Neural cell (in vitro differentiated cells): ENCODE measurements at regions not wholly inside any gene's neighbourhood (a gene's known extent, or its start where the extent isn't known, plus 50 kb on each side); places are given as distances from the start of the nearest gene placed in this dataset.
"Not testable (repeated sequence)": the region's sequence is repeated elsewhere in the genome, so short reads cannot be mapped to it uniquely, and the experiment has no call there.

ENCODE experiments used
- H2AFZ ChIP-seq: fragments of 200-600, 300-800 bp; sonication (generic), shearing (Covaris generic); 2 replicates; pipeline ENCODE4 v1.6.0; 2014; ENCODE audit warnings: low read depth, mild to moderate bottlenecking, antibody characterized with exemption, low read length, moderate library complexity
- H3F3A ChIP-seq: fragments of 200-600 bp; shearing (Covaris generic); 2 replicates; pipeline ENCODE4 v1.6.1; 2016; ENCODE audit warnings: mild to moderate bottlenecking, moderate library complexity, mixed read lengths, antibody characterized with exemption, low read length; ENCODE audit not compliant: insufficient read depth, poor library complexity, severe bottlenecking
- H3K27ac ChIP-seq: fragments of 200-600, 300-800 bp; sonication (generic), shearing (Covaris generic); 2 replicates; pipeline ENCODE4 v1.5.1; 2014; ENCODE audit warnings: mild to moderate bottlenecking, low read length, moderate library complexity
- H3K27me3 ChIP-seq: fragments of 300-800, 200-600 bp; sonication (generic), shearing (Covaris generic); 2 replicates; pipeline ENCODE4 v1.6.0; 2014; ENCODE audit warnings: mild to moderate bottlenecking, low read depth, low read length, moderate library complexity; ENCODE audit not compliant: insufficient read depth
- H3K36me3 ChIP-seq: fragments of 300-800, 200-600 bp; sonication (generic), shearing (Covaris generic); 2 replicates; pipeline ENCODE4 v1.5.1; 2014; ENCODE audit warnings: mild to moderate bottlenecking, antibody characterized with exemption, low read length, moderate library complexity; ENCODE audit not compliant: insufficient read depth
- H3K4me2 ChIP-seq: fragments of 300-800, 200-600 bp; sonication (generic), shearing (Covaris generic); 2 replicates; pipeline ENCODE4 v1.6.0; 2014; ENCODE audit warnings: mild to moderate bottlenecking, low read length
- H3K4me3 ChIP-seq: fragments of 300-800, 200-600 bp; sonication (generic), shearing (Covaris generic); 2 replicates; pipeline ENCODE4 v1.5.1; 2014; ENCODE audit warnings: mild to moderate bottlenecking, low read length, moderate library complexity
- H3K79me2 ChIP-seq: fragments of 200-600 bp; shearing (Covaris generic); replicated peaks from 2 replicates; pipeline ENCODE4 v1.6.0; 2014; ENCODE audit warnings: mild to moderate bottlenecking, low read length, moderate library complexity; ENCODE audit not compliant: insufficient read depth
- H3K9ac ChIP-seq: fragments of 300-800, 200-600 bp; sonication (generic), shearing (Covaris generic); 2 replicates; pipeline ENCODE4 v1.6.1; 2016; ENCODE audit warnings: mild to moderate bottlenecking, low read length, mixed read lengths
- H3K9me2 ChIP-seq: fragments of 200-600 bp; shearing (Covaris generic); 2 replicates; pipeline ENCODE4 v1.6.1; 2016; ENCODE audit warnings: mild to moderate bottlenecking, low read length, mixed read lengths; ENCODE audit not compliant: insufficient read depth
- H3K9me3 ChIP-seq: fragments of 200-600, 300-800 bp; sonication (generic), shearing (Covaris generic); 2 replicates; pipeline ENCODE4 v1.6.1; 2016; ENCODE audit warnings: mild to moderate bottlenecking, mixed run types, low read length, moderate library complexity, mixed read lengths
- H4K20me1 ChIP-seq: fragments of 200-600 bp; shearing (Covaris generic); 2 replicates; pipeline ENCODE4 v1.6.1; 2016; ENCODE audit warnings: mild to moderate bottlenecking, mixed run types; ENCODE audit not compliant: insufficient read depth
- EP300 ChIP-seq: fragments of 450-650 bp; conservative IDR thresholded peaks from 2 replicates; pipeline ENCODE4 v1.6.1; 2014; ENCODE audit warnings: antibody characterized with exemption, mild to moderate bottlenecking, moderate library complexity; ENCODE audit not compliant: poor library complexity, severe bottlenecking
- EZH2 ChIP-seq: fragments of 200-600, 300-800 bp; shearing (Covaris generic), sonication (generic); IDR thresholded peaks from 2 replicates; pipeline ENCODE4 v1.6.1; 2014; ENCODE audit warnings: antibody characterized with exemption, low read length, borderline replicate concordance, mild to moderate bottlenecking; ENCODE audit not compliant: insufficient read depth, poor library complexity, severe bottlenecking
- MXI1 ChIP-seq: fragments of 450-650 bp; conservative IDR thresholded peaks from 2 replicates; pipeline ENCODE4 v1.6.1; 2014; ENCODE audit warnings: antibody characterized with exemption, mild to moderate bottlenecking; ENCODE audit not compliant: poor library complexity, severe bottlenecking
- POLR2AphosphoS5 ChIP-seq: IDR thresholded peaks from 2 replicates; pipeline ENCODE4 v1.6.1; 2012
- RAD21 ChIP-seq: fragments of 450-650 bp; conservative IDR thresholded peaks from 2 replicates; pipeline ENCODE4 v1.6.1; 2014; ENCODE audit warnings: antibody characterized with exemption, mild to moderate bottlenecking, moderate library complexity
- SMC3 ChIP-seq: fragments of 450-650 bp; conservative IDR thresholded peaks from 2 replicates; pipeline ENCODE4 v1.6.1; 2014; ENCODE audit warnings: antibody characterized with exemption, mild to moderate bottlenecking, moderate library complexity; ENCODE audit not compliant: poor library complexity
- TAF1 ChIP-seq: IDR thresholded peaks from 2 replicates; pipeline ENCODE4 v1.6.1; 2012; ENCODE audit warnings: low read depth
- TF ChIP-seq, protein P1 (sequence below): IDR thresholded peaks from 2 replicates; pipeline ENCODE4 v1.6.1; 2012; ENCODE audit warnings: borderline replicate concordance
- TF ChIP-seq, protein P2 (sequence below): fragments of 450-650 bp; IDR thresholded peaks from 2 replicates; pipeline ENCODE4 v1.5.1; 2014; ENCODE audit warnings: antibody characterized with exemption, mild to moderate bottlenecking, moderate library complexity; ENCODE audit not compliant: poor library complexity, severe bottlenecking

DNA sequence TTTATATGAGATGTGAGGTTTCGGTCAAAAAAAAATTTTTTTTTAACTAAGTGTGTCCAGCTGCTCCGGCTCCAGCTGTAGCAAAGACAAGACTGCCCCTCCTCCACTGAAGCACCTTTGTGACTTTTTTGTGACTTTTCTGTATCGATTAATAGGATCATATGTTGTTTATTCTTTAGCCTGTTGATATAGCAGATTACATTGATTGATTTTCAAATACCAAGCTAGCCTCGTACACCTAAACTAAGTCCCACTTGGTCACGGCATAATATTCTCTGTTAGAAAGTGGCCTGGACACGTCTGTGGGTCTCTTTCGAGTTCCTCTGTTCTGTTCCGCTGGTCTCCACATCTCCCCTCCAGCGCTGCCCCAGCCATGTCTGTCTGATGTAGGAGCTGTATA is 126.8 kb downstream of the IGLL1 start:
- Histone ChIP-seq H4K20me1 (no peaks in the 10 kb centered on the region), H3K9me2 (no peaks in the 10 kb centered on the region), H3K4me3 (no peak overlapping the region), H3F3A (no peaks in the 10 kb centered on the region), H3K9me3 (no peaks in the 10 kb centered on the region), H2AFZ (no peak overlapping the region), H3K27ac (no peak overlapping the region), H3K79me2 (no peaks in the 10 kb centered on the region), H3K4me2 (no peak overlapping the region), H3K36me3 (no peaks in the 10 kb centered on the region), H3K9ac (no peak overlapping the region), H3K27me3 (no peaks in the 10 kb centered on the region)
- no peak for TF ChIP-seq POLR2AphosphoS5
- TF ChIP-seq RAD21: no peak
- TF ChIP-seq, protein P1, sequence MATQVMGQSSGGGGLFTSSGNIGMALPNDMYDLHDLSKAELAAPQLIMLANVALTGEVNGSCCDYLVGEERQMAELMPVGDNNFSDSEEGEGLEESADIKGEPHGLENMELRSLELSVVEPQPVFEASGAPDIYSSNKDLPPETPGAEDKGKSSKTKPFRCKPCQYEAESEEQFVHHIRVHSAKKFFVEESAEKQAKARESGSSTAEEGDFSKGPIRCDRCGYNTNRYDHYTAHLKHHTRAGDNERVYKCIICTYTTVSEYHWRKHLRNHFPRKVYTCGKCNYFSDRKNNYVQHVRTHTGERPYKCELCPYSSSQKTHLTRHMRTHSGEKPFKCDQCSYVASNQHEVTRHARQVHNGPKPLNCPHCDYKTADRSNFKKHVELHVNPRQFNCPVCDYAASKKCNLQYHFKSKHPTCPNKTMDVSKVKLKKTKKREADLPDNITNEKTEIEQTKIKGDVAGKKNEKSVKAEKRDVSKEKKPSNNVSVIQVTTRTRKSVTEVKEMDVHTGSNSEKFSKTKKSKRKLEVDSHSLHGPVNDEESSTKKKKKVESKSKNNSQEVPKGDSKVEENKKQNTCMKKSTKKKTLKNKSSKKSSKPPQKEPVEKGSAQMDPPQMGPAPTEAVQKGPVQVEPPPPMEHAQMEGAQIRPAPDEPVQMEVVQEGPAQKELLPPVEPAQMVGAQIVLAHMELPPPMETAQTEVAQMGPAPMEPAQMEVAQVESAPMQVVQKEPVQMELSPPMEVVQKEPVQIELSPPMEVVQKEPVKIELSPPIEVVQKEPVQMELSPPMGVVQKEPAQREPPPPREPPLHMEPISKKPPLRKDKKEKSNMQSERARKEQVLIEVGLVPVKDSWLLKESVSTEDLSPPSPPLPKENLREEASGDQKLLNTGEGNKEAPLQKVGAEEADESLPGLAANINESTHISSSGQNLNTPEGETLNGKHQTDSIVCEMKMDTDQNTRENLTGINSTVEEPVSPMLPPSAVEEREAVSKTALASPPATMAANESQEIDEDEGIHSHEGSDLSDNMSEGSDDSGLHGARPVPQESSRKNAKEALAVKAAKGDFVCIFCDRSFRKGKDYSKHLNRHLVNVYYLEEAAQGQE: no peak
- TF ChIP-seq TAF1: no peak
- TF ChIP-seq MXI1: no peak
- TF ChIP-seq EZH2: no peak
- no peak for TF ChIP-seq SMC3
- no peak for TF ChIP-seq EP300
- TF ChIP-seq, protein P2, sequence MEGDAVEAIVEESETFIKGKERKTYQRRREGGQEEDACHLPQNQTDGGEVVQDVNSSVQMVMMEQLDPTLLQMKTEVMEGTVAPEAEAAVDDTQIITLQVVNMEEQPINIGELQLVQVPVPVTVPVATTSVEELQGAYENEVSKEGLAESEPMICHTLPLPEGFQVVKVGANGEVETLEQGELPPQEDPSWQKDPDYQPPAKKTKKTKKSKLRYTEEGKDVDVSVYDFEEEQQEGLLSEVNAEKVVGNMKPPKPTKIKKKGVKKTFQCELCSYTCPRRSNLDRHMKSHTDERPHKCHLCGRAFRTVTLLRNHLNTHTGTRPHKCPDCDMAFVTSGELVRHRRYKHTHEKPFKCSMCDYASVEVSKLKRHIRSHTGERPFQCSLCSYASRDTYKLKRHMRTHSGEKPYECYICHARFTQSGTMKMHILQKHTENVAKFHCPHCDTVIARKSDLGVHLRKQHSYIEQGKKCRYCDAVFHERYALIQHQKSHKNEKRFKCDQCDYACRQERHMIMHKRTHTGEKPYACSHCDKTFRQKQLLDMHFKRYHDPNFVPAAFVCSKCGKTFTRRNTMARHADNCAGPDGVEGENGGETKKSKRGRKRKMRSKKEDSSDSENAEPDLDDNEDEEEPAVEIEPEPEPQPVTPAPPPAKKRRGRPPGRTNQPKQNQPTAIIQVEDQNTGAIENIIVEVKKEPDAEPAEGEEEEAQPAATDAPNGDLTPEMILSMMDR: no peak

DNA sequence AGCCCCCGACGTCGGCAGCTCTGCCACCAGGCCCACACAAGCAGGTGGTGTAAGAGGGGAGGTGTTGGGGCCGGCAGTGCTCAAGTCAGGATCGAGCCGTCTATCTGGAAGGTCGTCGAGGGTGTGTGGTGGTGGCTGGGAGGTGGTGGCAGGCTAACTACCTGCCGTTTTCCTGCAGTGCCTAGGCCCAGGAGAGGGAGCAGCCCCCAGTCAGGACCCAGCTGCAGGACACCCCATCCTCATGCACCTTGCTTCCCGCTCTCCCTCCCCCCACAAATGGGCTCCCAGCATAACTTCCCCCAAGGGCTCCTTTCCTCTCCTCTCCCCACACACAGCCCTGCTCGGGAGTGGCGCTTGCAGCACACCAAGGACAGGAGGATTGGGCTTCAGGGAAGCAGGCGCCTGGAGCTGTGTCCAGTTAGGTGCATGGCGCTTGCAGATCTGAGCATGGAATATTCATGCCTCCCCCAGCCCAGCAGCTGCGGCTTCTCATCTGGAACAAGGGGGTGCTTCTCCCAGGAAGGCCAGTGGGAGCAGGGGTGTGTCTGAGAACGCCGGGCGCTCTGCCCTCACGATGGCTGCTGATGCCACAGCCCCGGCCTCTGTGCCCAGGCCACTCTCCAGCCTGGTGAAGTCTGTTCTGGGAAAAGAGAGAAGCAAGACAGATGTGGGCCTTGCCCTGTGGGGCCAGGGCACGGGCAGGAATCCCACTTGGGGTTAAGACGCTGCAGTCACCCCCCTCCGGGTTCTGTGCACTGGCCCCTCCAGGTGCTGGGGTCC is 127.7 kb downstream of the IGLL1 start:
- H3K4me2 ChIP-seq: no peak overlapping the region
- TF ChIP-seq MXI1 (no peak), EP300 (no peak), EZH2 (no peak), POLR2AphosphoS5 (no peak), RAD21 (no peak), SMC3 (no peak)
- TF ChIP-seq, protein P1: no peak
- H3K27me3 ChIP-seq: no peaks in the 10 kb centered on the region
- no peaks in the 10 kb centered on the region for H3K36me3 ChIP-seq
- no peak overlapping the region for H3K9ac ChIP-seq
- no peak overlapping the region for H3K4me3 ChIP-seq
- H4K20me1 ChIP-seq: no peaks in the 10 kb centered on the region
- no peaks in the 10 kb centered on the region for H3K9me2 ChIP-seq
- no peaks in the 10 kb centered on the region for H3K9me3 ChIP-seq
- H3F3A ChIP-seq: no peaks in the 10 kb centered on the region
- no peak overlapping the region for H2AFZ ChIP-seq
- H3K79me2 ChIP-seq: no peaks in the 10 kb centered on the region
- no peak overlapping the region for H3K27ac ChIP-seq

DNA sequence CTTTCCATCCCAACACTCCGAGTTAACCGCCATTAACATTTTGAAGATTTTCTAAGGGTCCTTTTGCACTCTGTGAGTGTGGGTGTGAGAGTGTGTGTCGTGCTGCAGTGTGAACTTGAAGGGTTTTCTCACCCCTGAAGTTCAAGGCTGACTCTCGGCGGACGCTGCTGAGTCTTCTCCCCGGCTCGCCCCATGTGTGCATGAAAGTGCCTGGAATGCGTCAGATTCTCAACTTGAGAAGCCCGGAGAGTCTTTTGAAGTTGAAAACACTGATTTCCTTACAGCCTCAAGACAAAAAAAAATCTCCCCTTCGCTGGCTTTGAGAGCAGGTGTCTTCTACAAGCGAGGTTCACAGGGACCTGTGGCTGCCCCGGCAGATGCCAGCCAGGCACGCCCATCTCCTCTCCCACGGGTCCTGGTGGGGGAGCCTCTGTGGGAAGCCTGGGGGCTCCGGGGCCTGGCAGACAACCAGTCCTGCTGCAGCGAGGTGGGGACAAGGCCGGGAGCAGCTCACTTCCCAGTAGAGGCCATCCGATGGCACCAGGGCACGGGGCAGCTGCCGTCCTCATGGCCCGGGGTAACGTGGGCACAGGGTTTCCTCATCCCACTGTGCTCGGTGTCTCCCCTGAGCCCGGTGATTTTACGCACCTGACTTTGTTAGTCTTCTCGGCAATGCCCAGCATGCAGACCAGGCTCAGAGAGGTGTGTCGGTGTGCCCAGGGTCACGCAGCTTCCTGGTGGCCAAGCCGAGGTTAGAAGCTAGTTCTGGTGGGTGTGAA is 128.4 kb downstream of the IGLL1 start:
- not testable (repeated sequence) for H3K9me3 ChIP-seq, H3K27me3 ChIP-seq, H3K79me2 ChIP-seq, H3K4me2 ChIP-seq, H3K9me2 ChIP-seq, H3K9ac ChIP-seq, H4K20me1 ChIP-seq, H3F3A ChIP-seq, H3K36me3 ChIP-seq, H3K4me3 ChIP-seq, H3K27ac ChIP-seq, H2AFZ ChIP-seq
